ENCODE measurements at regions not wholly inside any gene's neighbourhood (a gene's known extent, or its start where the extent isn't known, plus 50 kb on each side); places are given as distances from the start of the nearest gene placed in this dataset.

DNA sequence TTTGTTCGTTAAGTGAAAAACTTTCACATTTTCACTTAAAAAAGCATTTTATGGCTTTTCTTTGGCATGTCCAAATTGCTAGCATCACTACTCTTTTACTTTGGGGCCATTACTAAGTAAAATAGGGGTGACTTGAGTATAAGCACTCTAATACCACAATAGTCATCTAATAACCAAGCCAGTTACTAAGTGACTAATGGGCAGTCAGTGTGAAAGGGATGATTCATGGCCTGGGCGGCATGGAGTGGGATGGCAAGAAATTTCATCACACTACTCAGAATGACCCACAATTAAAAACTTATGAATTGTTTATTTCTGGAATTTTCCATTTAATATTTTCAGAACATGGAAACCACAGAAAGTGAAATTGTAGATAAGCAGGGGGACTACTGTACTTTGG, 60.9 kb downstream of the BMP15 start:
- TF ChIP-seq FOXP2 (optimal IDR thresholded peaks at IDR 0.05; ENCODE audit: control extremely low read depth, extremely low read length, insufficient read depth): no peak
- no peak for TF ChIP-seq EZH2 (IDR thresholded peaks at IDR 0.05)

Measured in SK-N-MC (cell line).